ENCODE measurements at regions not wholly inside any gene's neighbourhood (a gene's known extent, or its start where the extent isn't known, plus 50 kb on each side); places are given as distances from the start of the nearest gene placed in this dataset.

- Histone ChIP-seq H3K36me3 (ENCODE audit: control insufficient read depth, insufficient read depth, low read length) (no peaks in the 10 kb centered on the region), H3K9me3 (ENCODE audit: control insufficient read depth, insufficient read depth, low read depth, low read length) (no peaks in the 10 kb centered on the region), H3K4me3 (ENCODE audit: low read depth in 2 of 2, low read length in 2 of 2) (no peak overlapping the region), H3K4me1 (ENCODE audit: control insufficient read depth, insufficient read depth, low read length) (no peaks in the 10 kb centered on the region), H3K27me3 (ENCODE audit: control insufficient read depth, insufficient read depth, low read length) (no peaks in the 10 kb centered on the region; the same call in 1 of the 2 replicates), H3K27ac (ENCODE audit: low read length) (no peak overlapping the region)
- in situ Hi-C loops (cut with HindIII; ENCODE audit: low pct_unique_long_range_greater_than_20kb, low sequenced_read_pairs), result no loop called here
- ChIA-PET CTCF (no interaction called here), POLR2A (no interaction called here)
- DNase-seq (ENCODE audit: low read depth, low spot score) (no peak), ATAC-seq (no peak)
- BruUV-seq (replicated peaks), result no TSS peak
- TF ChIP-seq TCF7L2 (IDR thresholded peaks at IDR 0.05; ENCODE audit: low read depth, low read length), result no peak
- no peak for TF ChIP-seq POLR2AphosphoS5 (IDR thresholded peaks at IDR 0.05; ENCODE audit: low read depth, low read length)
- TF ChIP-seq SIN3A (IDR thresholded peaks at IDR 0.05; ENCODE audit: borderline replicate concordance, insufficient read depth, low read depth, low read length), result no peak
- TF ChIP-seq, protein P1, sequence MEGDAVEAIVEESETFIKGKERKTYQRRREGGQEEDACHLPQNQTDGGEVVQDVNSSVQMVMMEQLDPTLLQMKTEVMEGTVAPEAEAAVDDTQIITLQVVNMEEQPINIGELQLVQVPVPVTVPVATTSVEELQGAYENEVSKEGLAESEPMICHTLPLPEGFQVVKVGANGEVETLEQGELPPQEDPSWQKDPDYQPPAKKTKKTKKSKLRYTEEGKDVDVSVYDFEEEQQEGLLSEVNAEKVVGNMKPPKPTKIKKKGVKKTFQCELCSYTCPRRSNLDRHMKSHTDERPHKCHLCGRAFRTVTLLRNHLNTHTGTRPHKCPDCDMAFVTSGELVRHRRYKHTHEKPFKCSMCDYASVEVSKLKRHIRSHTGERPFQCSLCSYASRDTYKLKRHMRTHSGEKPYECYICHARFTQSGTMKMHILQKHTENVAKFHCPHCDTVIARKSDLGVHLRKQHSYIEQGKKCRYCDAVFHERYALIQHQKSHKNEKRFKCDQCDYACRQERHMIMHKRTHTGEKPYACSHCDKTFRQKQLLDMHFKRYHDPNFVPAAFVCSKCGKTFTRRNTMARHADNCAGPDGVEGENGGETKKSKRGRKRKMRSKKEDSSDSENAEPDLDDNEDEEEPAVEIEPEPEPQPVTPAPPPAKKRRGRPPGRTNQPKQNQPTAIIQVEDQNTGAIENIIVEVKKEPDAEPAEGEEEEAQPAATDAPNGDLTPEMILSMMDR (IDR thresholded peaks at IDR 0.05), result no peak
- TF ChIP-seq, protein P2, sequence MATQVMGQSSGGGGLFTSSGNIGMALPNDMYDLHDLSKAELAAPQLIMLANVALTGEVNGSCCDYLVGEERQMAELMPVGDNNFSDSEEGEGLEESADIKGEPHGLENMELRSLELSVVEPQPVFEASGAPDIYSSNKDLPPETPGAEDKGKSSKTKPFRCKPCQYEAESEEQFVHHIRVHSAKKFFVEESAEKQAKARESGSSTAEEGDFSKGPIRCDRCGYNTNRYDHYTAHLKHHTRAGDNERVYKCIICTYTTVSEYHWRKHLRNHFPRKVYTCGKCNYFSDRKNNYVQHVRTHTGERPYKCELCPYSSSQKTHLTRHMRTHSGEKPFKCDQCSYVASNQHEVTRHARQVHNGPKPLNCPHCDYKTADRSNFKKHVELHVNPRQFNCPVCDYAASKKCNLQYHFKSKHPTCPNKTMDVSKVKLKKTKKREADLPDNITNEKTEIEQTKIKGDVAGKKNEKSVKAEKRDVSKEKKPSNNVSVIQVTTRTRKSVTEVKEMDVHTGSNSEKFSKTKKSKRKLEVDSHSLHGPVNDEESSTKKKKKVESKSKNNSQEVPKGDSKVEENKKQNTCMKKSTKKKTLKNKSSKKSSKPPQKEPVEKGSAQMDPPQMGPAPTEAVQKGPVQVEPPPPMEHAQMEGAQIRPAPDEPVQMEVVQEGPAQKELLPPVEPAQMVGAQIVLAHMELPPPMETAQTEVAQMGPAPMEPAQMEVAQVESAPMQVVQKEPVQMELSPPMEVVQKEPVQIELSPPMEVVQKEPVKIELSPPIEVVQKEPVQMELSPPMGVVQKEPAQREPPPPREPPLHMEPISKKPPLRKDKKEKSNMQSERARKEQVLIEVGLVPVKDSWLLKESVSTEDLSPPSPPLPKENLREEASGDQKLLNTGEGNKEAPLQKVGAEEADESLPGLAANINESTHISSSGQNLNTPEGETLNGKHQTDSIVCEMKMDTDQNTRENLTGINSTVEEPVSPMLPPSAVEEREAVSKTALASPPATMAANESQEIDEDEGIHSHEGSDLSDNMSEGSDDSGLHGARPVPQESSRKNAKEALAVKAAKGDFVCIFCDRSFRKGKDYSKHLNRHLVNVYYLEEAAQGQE (IDR thresholded peaks at IDR 0.05; ENCODE audit: insufficient read depth in 1 of 2, low read depth in 2 of 2, low read length in 1 of 2), result no peak
- intact Hi-C loops (cut with micrococcal nuclease; ENCODE audit: unreplicated experiment), result no loop called here
Measured at GRCh38 chr2:49837561-49838293, 683.4 kb upstream of the FSHR start.

DNA sequence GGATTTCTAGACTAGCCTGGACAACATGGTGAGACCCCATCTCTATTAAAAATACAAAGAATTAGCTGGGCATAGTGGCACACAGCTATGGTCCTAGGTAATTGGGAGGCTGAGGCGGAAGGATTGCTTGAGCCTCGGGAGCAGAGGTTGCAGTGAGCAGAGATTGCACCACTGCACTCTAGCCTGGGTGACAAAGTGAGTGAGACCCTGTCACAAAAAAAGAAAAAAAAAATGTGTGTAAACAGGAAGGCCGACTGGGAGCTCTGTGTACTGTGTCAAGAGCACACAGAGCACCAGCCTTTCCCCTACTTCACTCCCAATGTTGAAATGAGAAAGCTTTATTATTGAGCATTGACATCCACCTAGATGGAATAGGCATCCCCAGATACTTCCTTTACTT lies 681.7 kb upstream of the FSHR start:
- H3K27ac ChIP-seq (ENCODE audit: low read length), result no peak overlapping the region
- no peaks in the 10 kb centered on the region for H3K36me3 ChIP-seq (ENCODE audit: control insufficient read depth, insufficient read depth, low read length)
- ATAC-seq, result no peak
- H3K4me3 ChIP-seq (ENCODE audit: low read depth in 2 of 2, low read length in 2 of 2), result no peak overlapping the region
- intact Hi-C loops (cut with micrococcal nuclease; ENCODE audit: unreplicated experiment) (no loop called here), in situ Hi-C loops (cut with HindIII; ENCODE audit: low pct_unique_long_range_greater_than_20kb, low sequenced_read_pairs) (no loop called here)
- ChIA-PET CTCF (no interaction called here), POLR2A (no interaction called here)
- no peaks in the 10 kb centered on the region; the same call in 1 of the 2 replicates for H3K27me3 ChIP-seq (ENCODE audit: control insufficient read depth, insufficient read depth, low read length)
- no peak for DNase-seq (ENCODE audit: low read depth, low spot score)
- BruUV-seq (replicated peaks), result no TSS peak
- no peaks in the 10 kb centered on the region for H3K9me3 ChIP-seq (ENCODE audit: control insufficient read depth, insufficient read depth, low read depth, low read length)
- H3K4me1 ChIP-seq (ENCODE audit: control insufficient read depth, insufficient read depth, low read length), result no peaks in the 10 kb centered on the region
- TF ChIP-seq TCF7L2 (IDR thresholded peaks at IDR 0.05; ENCODE audit: low read depth, low read length), result no peak
- no peak for TF ChIP-seq SIN3A (IDR thresholded peaks at IDR 0.05; ENCODE audit: borderline replicate concordance, insufficient read depth, low read depth, low read length)
- TF ChIP-seq POLR2AphosphoS5 (IDR thresholded peaks at IDR 0.05; ENCODE audit: low read depth, low read length), result no peak
- TF ChIP-seq, protein P2 (IDR thresholded peaks at IDR 0.05; ENCODE audit: insufficient read depth in 1 of 2, low read depth in 2 of 2, low read length in 1 of 2), result no peak
- TF ChIP-seq, protein P1 (IDR thresholded peaks at IDR 0.05), result no peak

Measured in Panc1 (cell line).